HepG2 (cell line): ENCODE measurements at regions not wholly inside any gene's neighbourhood (a gene's known extent, or its start where the extent isn't known, plus 50 kb on each side); places are given as distances from the start of the nearest gene placed in this dataset.

ENCODE experiments used
- BHLHE40 ChIP-seq: IDR thresholded peaks from 2 replicates; pipeline ENCODE4 v1.6.1; 2011; ENCODE audit warnings: low read length, improper control_type of control experiment
- DMTF1 ChIP-seq: sonication (generic); formaldehyde crosslinking; IDR thresholded peaks from 2 replicates; pipeline ENCODE4 v1.4.0; 2020; ENCODE audit warnings: mild to moderate bottlenecking, missing genetic modification reagents
- EP300 ChIP-seq, 3 experiments: sonication (generic) in 1 of 3; formaldehyde crosslinking in 1 of 3; IDR thresholded peaks; 2 replicates each; pipeline versions ENCODE4 v1.5.1 to v1.6.1; 2011 to 2020; ENCODE audit warnings: low read depth in 2 of 3, low read length in 2 of 3, borderline replicate concordance in 1 of 3, improper control_type of control experiment in 1 of 3, mild to moderate bottlenecking in 1 of 3, missing genetic modification reagents in 1 of 3, moderate library complexity in 1 of 3
- EZH2 ChIP-seq: conservative IDR thresholded peaks from 2 replicates; pipeline ENCODE4 v1.6.1; 2012; ENCODE audit warnings: mild to moderate bottlenecking, low read depth, low read length, moderate library complexity
- NR2C2 ChIP-seq: sonication (generic); formaldehyde crosslinking; IDR thresholded peaks from 2 replicates; pipeline ENCODE4 v1.4.0; 2020; ENCODE audit warnings: missing genetic modification reagents, mild to moderate bottlenecking, moderate library complexity, borderline replicate concordance
- PLRG1 ChIP-seq: fragments of 450-650 bp; conservative IDR thresholded peaks from 2 replicates; pipeline ENCODE4 v1.6.1; 2016
- RELA ChIP-seq: sonication (generic); formaldehyde crosslinking; IDR thresholded peaks from 2 replicates; pipeline ENCODE4 v1.4.0; 2020; ENCODE audit warnings: missing genetic modification reagents
- REPIN1 ChIP-seq: sonication (generic); formaldehyde crosslinking; IDR thresholded peaks from 2 replicates; pipeline ENCODE4 v1.8.0; 2022; ENCODE audit warnings: missing genetic modification reagents, low read depth, mild to moderate bottlenecking, borderline replicate concordance
- RERE ChIP-seq: IDR thresholded peaks from 2 replicates; pipeline ENCODE4 v1.6.1; 2016; ENCODE audit warnings: low read depth, missing genetic modification reagents, missing compliant biosample characterization
- USF2 ChIP-seq, 2 experiments: sonication (generic) in 1 of 2; formaldehyde crosslinking in 1 of 2; IDR thresholded peaks; 2 replicates each; pipeline versions ENCODE4 v1.5.1 to v1.6.1; 2011 to 2020; ENCODE audit warnings: borderline replicate concordance in 1 of 2, low read depth in 1 of 2, low read length in 1 of 2, mild to moderate bottlenecking in 1 of 2, missing genetic modification reagents in 1 of 2, moderate library complexity in 1 of 2
- YY1 ChIP-seq: IDR thresholded peaks from 2 replicates; pipeline ENCODE4 v1.6.1; 2011; ENCODE audit warnings: low read length, low read depth, moderate library complexity, mild to moderate bottlenecking; ENCODE audit not compliant: insufficient read depth, insufficient replicate concordance
- ZNF350 ChIP-seq: sonication (generic); formaldehyde crosslinking; IDR thresholded peaks from 2 replicates; pipeline ENCODE4 v1.4.0; 2020; ENCODE audit warnings: mild to moderate bottlenecking, low read depth, missing genetic modification reagents, borderline replicate concordance

DNA sequence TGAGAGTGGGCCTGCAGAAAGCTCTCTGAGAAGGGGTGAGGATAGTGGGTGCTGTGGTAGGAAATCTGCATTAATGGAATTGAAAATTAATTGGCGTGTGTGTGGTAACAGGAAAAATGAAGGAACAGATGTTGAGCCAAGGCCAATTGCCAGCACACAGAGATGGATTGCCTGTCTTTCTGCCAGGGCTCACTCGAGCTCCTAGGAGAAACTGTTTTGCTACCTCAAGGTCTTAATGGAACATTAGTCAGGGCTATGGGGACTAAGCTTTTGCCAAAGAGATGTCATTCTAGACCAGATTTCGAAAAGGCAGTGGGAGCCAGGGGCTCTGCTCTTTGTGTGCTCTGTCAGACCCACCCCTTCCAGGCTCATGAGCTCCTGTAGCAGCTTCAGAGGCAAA lies 124.0 kb upstream of the EFNA5 start:
- TF ChIP-seq BHLHE40: no peak
- TF ChIP-seq EZH2: no peak
- no peak for TF ChIP-seq DMTF1 (CRISPR knock-in tag)
- TF ChIP-seq ZNF350 (CRISPR knock-in tag): no peak
- no peak for TF ChIP-seq RELA (CRISPR knock-in tag)
- no peak for TF ChIP-seq EP300 (IDR thresholded peaks at IDR 0.05; ENCODE audit: low read depth in 2 of 2, low read length in 2 of 2)
- TF ChIP-seq EP300 (CRISPR knock-in tag; IDR thresholded peaks at IDR 0.05; ENCODE audit: borderline replicate concordance): no peak
- no peak for TF ChIP-seq REPIN1 (CRISPR knock-in tag)
- TF ChIP-seq NR2C2: no peak
- TF ChIP-seq YY1: no peak
- no peak for TF ChIP-seq RERE (CRISPR knock-in tag)
- TF ChIP-seq PLRG1: no peak
- no peak for TF ChIP-seq USF2 (IDR thresholded peaks at IDR 0.05; ENCODE audit: low read depth, low read length)
- no peak for TF ChIP-seq USF2 (CRISPR knock-in tag; IDR thresholded peaks at IDR 0.05; ENCODE audit: borderline replicate concordance)
